HepG2 (cell line): ENCODE measurements at regions not wholly inside any gene's neighbourhood (a gene's known extent, or its start where the extent isn't known, plus 50 kb on each side); places are given as distances from the start of the nearest gene placed in this dataset.

Experiments used
- ATAC-seq: fragments of 200-7000 bp; cut with Tn5 transposase; 3 replicates; pipeline ENCODE4 v1.9.1; 2020; ENCODE audit warnings: mild to moderate bottlenecking, moderate library complexity
- BruUV-seq: library from RNA; stranded (reverse); fragments of 400-500 nt; replicated peaks from 2 replicates; lab custom pipeline; 2021; lab: Mats Ljungman, UMichigan
- CTCF ChIA-PET: fragments of 300-600 bp; formaldehyde crosslinking; extraction: SDS; loops from one replicate; lab custom pipeline; 2021; ENCODE audit warnings: low total read pairs, inconsistent platforms, low intra/inter-chr PET ratio; lab: Yijun Ruan, JAX
- POLR2A ChIA-PET: fragments of 350-600 bp; sonication (Branson Sonifier 250); formaldehyde crosslinking; loops from one replicate; lab custom pipeline; 2020; ENCODE audit warnings: antibody characterized with exemption, inconsistent platforms; lab: Yijun Ruan, JAX
- DNase-seq: peaks from one replicate; pipeline ENCODE4 v3.0.0-alpha.2; 2015; ENCODE audit warnings: low spot score
- FAIRE-seq: peaks from 3 replicates; lab custom pipeline; 2011; peaks lifted over from hg19 to GRCh38; lab: Jason Lieb, UNC
- H2AFZ ChIP-seq: one replicate; pipeline ENCODE4 v1.6.1; 2011; ENCODE audit warnings: low read length, inconsistent platforms
- H3K27ac ChIP-seq: fragments of 300-600 bp; 3 replicates; pipeline ENCODE4 v1.8.0; 2011; ENCODE audit warnings: mixed run types, mild to moderate bottlenecking, mixed read lengths, low read length, inconsistent platforms; ENCODE audit not compliant: insufficient read depth; ENCODE audit errors: extremely low read length
- H3K27me3 ChIP-seq, 2 experiments: fragments of 200-600 bp in 1 of 2; 2 replicates in 1 of 2; 3 replicates in 1 of 2; pipeline versions ENCODE4 v1.6.0 to v1.8.0; 2011; ENCODE audit warnings: low read length in 2 of 2, mild to moderate bottlenecking in 2 of 2, moderate library complexity in 2 of 2, inconsistent platforms in 1 of 2; ENCODE audit not compliant: insufficient read depth in 2 of 2, control insufficient read depth in 1 of 2
- H3K36me3 ChIP-seq, 2 experiments: fragments of 200-600 bp in 1 of 2; replicated peaks in 1 of 2; 2 replicates in 1 of 2; 3 replicates in 1 of 2; pipeline versions ENCODE4 v1.5.1 to v1.8.0; 2011; ENCODE audit warnings: low read length in 2 of 2, inconsistent platforms in 1 of 2; ENCODE audit not compliant: insufficient read depth in 2 of 2, control insufficient read depth in 1 of 2
- H3K4me1 ChIP-seq: 2 replicates; pipeline ENCODE4 v1.5.1; 2012; ENCODE audit warnings: low read length, inconsistent platforms; ENCODE audit not compliant: insufficient read depth
- H3K4me2 ChIP-seq: 2 replicates; pipeline ENCODE4 v1.6.0; 2011; ENCODE audit warnings: low read depth, low read length, inconsistent platforms
- H3K4me3 ChIP-seq, 3 experiments: fragments of 200-600 bp in 1 of 3; sonication (generic), shearing (Covaris generic) in 1 of 3; replicated peaks in 1 of 3; 2 replicates each; pipeline ENCODE4 v1.5.1; 2011 to 2016; ENCODE audit warnings: low read length in 3 of 3, inconsistent platforms in 2 of 3, low read depth in 2 of 3, mild to moderate bottlenecking in 2 of 3, control low read depth in 1 of 3, mixed read lengths in 1 of 3; ENCODE audit not compliant: insufficient read depth in 1 of 3
- H3K79me2 ChIP-seq: one replicate; pipeline ENCODE4 v1.6.1; 2011; ENCODE audit warnings: low read length, inconsistent platforms; ENCODE audit not compliant: insufficient read depth
- H3K9ac ChIP-seq: 2 replicates; pipeline ENCODE4 v1.6.0; 2011; ENCODE audit warnings: mild to moderate bottlenecking, low read depth, low read length, inconsistent platforms; ENCODE audit not compliant: insufficient read depth
- H3K9me3 ChIP-seq: 2 replicates; pipeline ENCODE4 v1.5.1; 2012; ENCODE audit warnings: mild to moderate bottlenecking, low read length
- H4K20me1 ChIP-seq: 2 replicates; pipeline ENCODE4 v1.6.0; 2011; ENCODE audit warnings: inconsistent platforms, mild to moderate bottlenecking, low read length, moderate library complexity; ENCODE audit not compliant: insufficient read depth
- DR1 ChIP-seq: sonication (generic); formaldehyde crosslinking; IDR thresholded peaks from 2 replicates; pipeline ENCODE4 v1.8.0; 2021; ENCODE audit warnings: mild to moderate bottlenecking, missing genetic modification reagents, inconsistent platforms
- LRRFIP1 ChIP-seq: sonication (generic); formaldehyde crosslinking; conservative IDR thresholded peaks from 2 replicates; pipeline ENCODE4 v1.4.0; 2020; ENCODE audit warnings: missing genetic modification reagents
- NFYC ChIP-seq: IDR thresholded peaks from 2 replicates; pipeline ENCODE4 v1.6.1; 2016; ENCODE audit warnings: missing genetic modification reagents, missing compliant biosample characterization
- ZNF430 ChIP-seq: sonication (generic); formaldehyde crosslinking; IDR thresholded peaks from 2 replicates; pipeline ENCODE4 v1.9.0; 2021; ENCODE audit warnings: mild to moderate bottlenecking, missing genetic modification reagents
- ZNF746 ChIP-seq: sonication (generic); formaldehyde crosslinking; IDR thresholded peaks from 2 replicates; pipeline ENCODE4 v1.8.0; 2022; ENCODE audit warnings: mild to moderate bottlenecking, missing genetic modification reagents
- WGBS: methylation state at CpG from one replicate; pipeline ENCODE4 v1.1.6; 2017; ENCODE audit warnings: low lambda C conversion rate; 5-methylcytosine and 5-hydroxymethylcytosine counted together
- in situ Hi-C: cut with HindIII; loops from 2 replicates; pipeline ENCODE4 v1.10.0; 2017; ENCODE audit warnings: low pct_unique_long_range_greater_than_20kb; ENCODE audit not compliant: extremely low pct_ligation_motif_present
- intact Hi-C: fragments of 100-400 bp; cut with micrococcal nuclease; formaldehyde crosslinking; loops from one replicate; pipeline ENCODE4 v1.10.0; 2022; ENCODE audit not compliant: unreplicated experiment

- H4K20me1 ChIP-seq, result no peaks in the 10 kb centered on the region
- peaks cover 15% of the 10 kb centered on the region; the same call in 1 of the 2 replicates for H3K9me3 ChIP-seq
- H3K79me2 ChIP-seq, result no peaks in the 10 kb centered on the region
- in situ Hi-C loops (loop anchor here (10.0 kb wide), 1 partner anchor 57 kb away; no protein-coding TSS in a partner anchor), intact Hi-C loops (no loop called here)
- FAIRE-seq, result no peak
- BruUV-seq, result no TSS peak
- TF ChIP-seq DR1 (CRISPR knock-in tag), result no peak
- no peak for TF ChIP-seq ZNF430
- no peak for TF ChIP-seq NFYC (CRISPR knock-in tag)
- no peak for TF ChIP-seq LRRFIP1 (CRISPR knock-in tag)
- 0% methylated on average over 3 of the region's 3 CpGs for WGBS
- ATAC-seq, result no peak
- no peaks in the 10 kb centered on the region for H3K36me3 ChIP-seq
- no peak overlapping the region for H3K27ac ChIP-seq
- H2AFZ ChIP-seq, result no peak overlapping the region
- no peaks in the 10 kb centered on the region for H3K4me1 ChIP-seq
- no peak overlapping the region for H3K4me3 ChIP-seq
- DNase-seq, result no peak
- ChIA-PET CTCF (no interaction called here), POLR2A (no interaction called here)
- no peak overlapping the region for H3K4me2 ChIP-seq
- no peaks in the 10 kb centered on the region for H3K27me3 ChIP-seq
- no peak overlapping the region for H3K9ac ChIP-seq
Measured at GRCh38 chr9:19681846-19682245, 107.0 kb downstream of the SLC24A2 start.

DNA sequence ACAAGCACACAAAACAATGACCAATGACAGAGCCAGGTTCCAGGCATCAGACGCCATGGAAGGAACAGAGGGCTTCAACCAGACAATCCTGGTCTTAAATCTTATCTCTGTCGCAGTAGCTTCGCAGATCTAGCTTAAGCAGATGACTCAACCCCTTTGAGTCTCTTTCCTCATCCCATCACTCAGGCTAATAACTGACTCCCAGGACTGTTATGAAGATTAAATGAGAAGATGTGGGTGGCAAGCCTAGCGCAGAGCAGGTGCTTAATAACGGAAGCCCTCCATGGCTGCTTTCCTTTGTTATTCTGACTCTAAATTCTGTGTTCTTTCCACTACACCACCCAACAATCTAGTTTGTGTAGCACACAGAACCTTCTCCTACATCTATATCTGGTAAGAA is 110.9 kb downstream of the SLC24A2 start:
- no peak for DNase-seq
- no peak for TF ChIP-seq ZNF746 (CRISPR knock-in tag)
- TF ChIP-seq, all 625 proteins: peak for 0
- WGBS, result 43% methylated on average over 5 of the region's 5 CpGs
- ChIA-PET CTCF (no interaction called here), POLR2A (no interaction called here)
- BruUV-seq, result no TSS peak
- Histone ChIP-seq H3K9me3 (no peaks in the 10 kb centered on the region), H4K20me1 (no peaks in the 10 kb centered on the region), H3K4me2 (no peak overlapping the region), H3K4me3 (no peak overlapping the region), H3K79me2 (no peaks in the 10 kb centered on the region), H3K9ac (no peak overlapping the region), H3K27ac (no peak overlapping the region), H3K27me3 (no peaks in the 10 kb centered on the region), H3K4me1 (no peaks in the 10 kb centered on the region), H2AFZ (no peak overlapping the region), H3K36me3 (no peaks in the 10 kb centered on the region)
- FAIRE-seq (no peak), ATAC-seq (no peak)
- intact Hi-C loops (no loop called here), in situ Hi-C loops (no loop called here)
